ENCODE measurements at regions not wholly inside any gene's neighbourhood (a gene's known extent, or its start where the extent isn't known, plus 50 kb on each side); places are given as distances from the start of the nearest gene placed in this dataset.
"Not testable (repeated sequence)": the region's sequence is repeated elsewhere in the genome, so short reads cannot be mapped to it uniquely, and the experiment has no call there.

- no peak for DNase-seq
- intact Hi-C loops (cut with DNase I; ENCODE audit: low total_unique reads): no loop called here
- no peak overlapping the region for H3K27ac ChIP-seq
- no peak overlapping the region for H3K4me3 ChIP-seq
- no peaks in the 10 kb centered on the region for H3K36me3 ChIP-seq
- H3K9me3 ChIP-seq: no peaks in the 10 kb centered on the region
- no peaks in the 10 kb centered on the region for H3K4me1 ChIP-seq
- H3K27me3 ChIP-seq: no peaks in the 10 kb centered on the region
- WGBS, 5 donors: 47 to 60% (median 53%) methylated on average over 5 of the region's 5 CpGs
- no peak for TF ChIP-seq POLR2AphosphoS5 (IDR thresholded peaks at IDR 0.05)
- no peak for TF ChIP-seq POLR2A (IDR thresholded peaks at IDR 0.05)
- no peak for TF ChIP-seq EP300 (IDR thresholded peaks at IDR 0.05)
- TF ChIP-seq CTCF (IDR thresholded peaks at IDR 0.05): no peak
These were observed 192.5 kb upstream of the ADAMTS3 start for GRCh38 chr4:72761368-72762038.

- H3K27ac ChIP-seq; H3K27me3 ChIP-seq; H3K4me1 ChIP-seq; DNase-seq; H3K4me3 ChIP-seq; intact Hi-C loops (cut with DNase I; ENCODE audit: low total_unique reads); H3K36me3 ChIP-seq: not testable (repeated sequence)
- H3K9me3 ChIP-seq: peaks cover 0 to 19% (median 11%) of the 10 kb centered on the region in 4 donors
These were observed 184.4 kb upstream of the ADAMTS3 start for GRCh38 chr4:72753414-72753813.

- no peak overlapping the region for H3K27ac ChIP-seq
- 86 to 95% (median 94%) methylated on average over 1 of the region's 1 CpG for WGBS, 5 donors
- no peaks in the 10 kb centered on the region for H3K36me3 ChIP-seq
- H3K4me1 ChIP-seq: peaks cover 0 to 5% (median 0%) of the 10 kb centered on the region in 4 donors
- H3K9me3 ChIP-seq: peaks cover 0 to 2% (median 0%) of the 10 kb centered on the region in 4 donors
- H3K4me3 ChIP-seq: no peak overlapping the region
- no peak for DNase-seq
- H3K27me3 ChIP-seq: no peaks in the 10 kb centered on the region
- no peak for TF ChIP-seq EP300 (IDR thresholded peaks at IDR 0.05)
- intact Hi-C loops (cut with DNase I; ENCODE audit: low total_unique reads): no loop called here
These were observed 175.2 kb upstream of the ADAMTS3 start for GRCh38 chr4:72744103-72744725.

GRCh38 chr4:72743078-72743477 lies 174.1 kb upstream of the ADAMTS3 start:
- Histone ChIP-seq H3K36me3 (no peaks in the 10 kb centered on the region), H3K9me3 (no peaks in the 10 kb centered on the region), H3K27ac (no peak overlapping the region), H3K27me3 (no peaks in the 10 kb centered on the region), H3K4me1 (peaks cover 0 to 5% (median 0%) of the 10 kb centered on the region in 4 donors), H3K4me3 (no peak overlapping the region)
- TF ChIP-seq EP300 (IDR thresholded peaks at IDR 0.05): no peak
- TF ChIP-seq CTCF (IDR thresholded peaks at IDR 0.05): no peak
- no peak for TF ChIP-seq POLR2AphosphoS5 (IDR thresholded peaks at IDR 0.05)
- no peak for TF ChIP-seq POLR2A (IDR thresholded peaks at IDR 0.05)
- intact Hi-C loops (cut with DNase I; ENCODE audit: low total_unique reads): no loop called here
- WGBS, 5 donors: 59 to 68% (median 66%) methylated on average over 2 of the region's 2 CpGs
- DNase-seq: no peak

- no peak for DNase-seq
- no peaks in the 10 kb centered on the region for H3K27me3 ChIP-seq
- TF ChIP-seq POLR2AphosphoS5 (IDR thresholded peaks at IDR 0.05) (no peak), CTCF (IDR thresholded peaks at IDR 0.05) (no peak)
These were observed 146.3 kb upstream of the ADAMTS3 start for GRCh38 chr4:72715299-72715698.

More at GRCh38 chr4:72715299-72715698, 146.3 kb upstream of the ADAMTS3 start:
- Histone ChIP-seq H3K9me3 (no peaks in the 10 kb centered on the region), H3K4me1 (no peaks in the 10 kb centered on the region), H3K27ac (no peak overlapping the region), H3K4me3 (no peak overlapping the region), H3K36me3 (no peaks in the 10 kb centered on the region)
- 61 to 88% (median 83%) methylated on average over 2 of the region's 2 CpGs for WGBS, 5 donors
- intact Hi-C loops (cut with DNase I; ENCODE audit: low total_unique reads): no loop called here

Measured in stomach (tissue), 8 donors.